ENCODE measurements at regions not wholly inside any gene's neighbourhood (a gene's known extent, or its start where the extent isn't known, plus 50 kb on each side); places are given as distances from the start of the nearest gene placed in this dataset.

- TF ChIP-seq, protein P1, sequence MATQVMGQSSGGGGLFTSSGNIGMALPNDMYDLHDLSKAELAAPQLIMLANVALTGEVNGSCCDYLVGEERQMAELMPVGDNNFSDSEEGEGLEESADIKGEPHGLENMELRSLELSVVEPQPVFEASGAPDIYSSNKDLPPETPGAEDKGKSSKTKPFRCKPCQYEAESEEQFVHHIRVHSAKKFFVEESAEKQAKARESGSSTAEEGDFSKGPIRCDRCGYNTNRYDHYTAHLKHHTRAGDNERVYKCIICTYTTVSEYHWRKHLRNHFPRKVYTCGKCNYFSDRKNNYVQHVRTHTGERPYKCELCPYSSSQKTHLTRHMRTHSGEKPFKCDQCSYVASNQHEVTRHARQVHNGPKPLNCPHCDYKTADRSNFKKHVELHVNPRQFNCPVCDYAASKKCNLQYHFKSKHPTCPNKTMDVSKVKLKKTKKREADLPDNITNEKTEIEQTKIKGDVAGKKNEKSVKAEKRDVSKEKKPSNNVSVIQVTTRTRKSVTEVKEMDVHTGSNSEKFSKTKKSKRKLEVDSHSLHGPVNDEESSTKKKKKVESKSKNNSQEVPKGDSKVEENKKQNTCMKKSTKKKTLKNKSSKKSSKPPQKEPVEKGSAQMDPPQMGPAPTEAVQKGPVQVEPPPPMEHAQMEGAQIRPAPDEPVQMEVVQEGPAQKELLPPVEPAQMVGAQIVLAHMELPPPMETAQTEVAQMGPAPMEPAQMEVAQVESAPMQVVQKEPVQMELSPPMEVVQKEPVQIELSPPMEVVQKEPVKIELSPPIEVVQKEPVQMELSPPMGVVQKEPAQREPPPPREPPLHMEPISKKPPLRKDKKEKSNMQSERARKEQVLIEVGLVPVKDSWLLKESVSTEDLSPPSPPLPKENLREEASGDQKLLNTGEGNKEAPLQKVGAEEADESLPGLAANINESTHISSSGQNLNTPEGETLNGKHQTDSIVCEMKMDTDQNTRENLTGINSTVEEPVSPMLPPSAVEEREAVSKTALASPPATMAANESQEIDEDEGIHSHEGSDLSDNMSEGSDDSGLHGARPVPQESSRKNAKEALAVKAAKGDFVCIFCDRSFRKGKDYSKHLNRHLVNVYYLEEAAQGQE (IDR thresholded peaks at IDR 0.05; ENCODE audit: low read depth): no peak
- peak; percentile 91 for TF ChIP-seq RAD21 (IDR thresholded peaks at IDR 0.05; ENCODE audit: low read depth)
- no peak; the same call in 1 of the 2 replicates for TF ChIP-seq JUND (IDR thresholded peaks at IDR 0.05)
These were observed 159.8 kb upstream of the DAAM1 start (continued) for GRCh38 chr14:59028476-59029202.

- Histone ChIP-seq H3K79me2 (ENCODE audit: insufficient read depth, low read length) (no peaks in the 10 kb centered on the region), H3K4me1 (ENCODE audit: control insufficient read depth in 1 of 2, insufficient read depth in 2 of 2, low read length in 2 of 2) (peaks cover 0 to 9% of the 10 kb centered on the region in 2 experiments; a peak in 2 of 4 replicates), H2AFZ (ENCODE audit: low read depth, low read length, poor library complexity, severe bottlenecking) (no peak overlapping the region), H3K27ac (ENCODE audit: low read depth, low read length) (no peak overlapping the region), H3K9ac (ENCODE audit: low read length) (no peak overlapping the region), H3K4me3 (replicated peaks in 1 of 2; ENCODE audit: low read depth in 1 of 2, low read length in 2 of 2) (no peak overlapping the region), H3K4me2 (ENCODE audit: low read length) (no peak overlapping the region), H3K9me2 (ENCODE audit: insufficient read depth) (no peaks in the 10 kb centered on the region), H3K36me3 (ENCODE audit: control insufficient read depth in 1 of 2, insufficient read depth in 2 of 2, low read length in 2 of 2) (no peaks in the 10 kb centered on the region), H3K9me3 (ENCODE audit: control insufficient read depth in 1 of 2, insufficient read depth in 1 of 2, low read depth in 1 of 2, low read length in 2 of 2) (no peaks in the 10 kb centered on the region), H4K20me1 (ENCODE audit: insufficient read depth) (no peaks in the 10 kb centered on the region), H3K27me3 (ENCODE audit: insufficient read depth, low read length) (no peaks in the 10 kb centered on the region)
- ChIA-PET RAD21 (ENCODE audit: low non-redundant PET in 1 of 2, low total read pairs in 2 of 2, uncharacterized antibody in 2 of 2, unreplicated experiment in 2 of 2) (no interaction called here), POLR2A (no interaction called here), CTCF (interaction anchor here (1.2 to 3.1 kb wide), 2 partner anchors 12 to 532 kb away, joined by 3 to 11 read pairs; no protein-coding TSS in a partner anchor)
- intact Hi-C loops (cut with micrococcal nuclease): no loop called here
- TF ChIP-seq, protein P2, sequence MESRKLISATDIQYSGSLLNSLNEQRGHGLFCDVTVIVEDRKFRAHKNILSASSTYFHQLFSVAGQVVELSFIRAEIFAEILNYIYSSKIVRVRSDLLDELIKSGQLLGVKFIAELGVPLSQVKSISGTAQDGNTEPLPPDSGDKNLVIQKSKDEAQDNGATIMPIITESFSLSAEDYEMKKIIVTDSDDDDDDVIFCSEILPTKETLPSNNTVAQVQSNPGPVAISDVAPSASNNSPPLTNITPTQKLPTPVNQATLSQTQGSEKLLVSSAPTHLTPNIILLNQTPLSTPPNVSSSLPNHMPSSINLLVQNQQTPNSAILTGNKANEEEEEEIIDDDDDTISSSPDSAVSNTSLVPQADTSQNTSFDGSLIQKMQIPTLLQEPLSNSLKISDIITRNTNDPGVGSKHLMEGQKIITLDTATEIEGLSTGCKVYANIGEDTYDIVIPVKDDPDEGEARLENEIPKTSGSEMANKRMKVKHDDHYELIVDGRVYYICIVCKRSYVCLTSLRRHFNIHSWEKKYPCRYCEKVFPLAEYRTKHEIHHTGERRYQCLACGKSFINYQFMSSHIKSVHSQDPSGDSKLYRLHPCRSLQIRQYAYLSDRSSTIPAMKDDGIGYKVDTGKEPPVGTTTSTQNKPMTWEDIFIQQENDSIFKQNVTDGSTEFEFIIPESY (IDR thresholded peaks at IDR 0.05; ENCODE audit: extremely low read depth, insufficient replicate concordance, low read length): no peak
- TF ChIP-seq POLR2A (IDR thresholded peaks at IDR 0.05; ENCODE audit: borderline replicate concordance, extremely low read depth, insufficient read depth, insufficient read length): no peak
- TF ChIP-seq MAX (IDR thresholded peaks at IDR 0.05): no peak
- TF ChIP-seq EGR1 (IDR thresholded peaks at IDR 0.05; ENCODE audit: low read depth): no peak
- TF ChIP-seq, protein P3, sequence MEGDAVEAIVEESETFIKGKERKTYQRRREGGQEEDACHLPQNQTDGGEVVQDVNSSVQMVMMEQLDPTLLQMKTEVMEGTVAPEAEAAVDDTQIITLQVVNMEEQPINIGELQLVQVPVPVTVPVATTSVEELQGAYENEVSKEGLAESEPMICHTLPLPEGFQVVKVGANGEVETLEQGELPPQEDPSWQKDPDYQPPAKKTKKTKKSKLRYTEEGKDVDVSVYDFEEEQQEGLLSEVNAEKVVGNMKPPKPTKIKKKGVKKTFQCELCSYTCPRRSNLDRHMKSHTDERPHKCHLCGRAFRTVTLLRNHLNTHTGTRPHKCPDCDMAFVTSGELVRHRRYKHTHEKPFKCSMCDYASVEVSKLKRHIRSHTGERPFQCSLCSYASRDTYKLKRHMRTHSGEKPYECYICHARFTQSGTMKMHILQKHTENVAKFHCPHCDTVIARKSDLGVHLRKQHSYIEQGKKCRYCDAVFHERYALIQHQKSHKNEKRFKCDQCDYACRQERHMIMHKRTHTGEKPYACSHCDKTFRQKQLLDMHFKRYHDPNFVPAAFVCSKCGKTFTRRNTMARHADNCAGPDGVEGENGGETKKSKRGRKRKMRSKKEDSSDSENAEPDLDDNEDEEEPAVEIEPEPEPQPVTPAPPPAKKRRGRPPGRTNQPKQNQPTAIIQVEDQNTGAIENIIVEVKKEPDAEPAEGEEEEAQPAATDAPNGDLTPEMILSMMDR (IDR thresholded peaks at IDR 0.05 in 2 of 3, conservative IDR thresholded peaks at IDR 0.05 in 1 of 3; ENCODE audit: borderline replicate concordance in 1 of 3, insufficient read depth in 1 of 3, low read depth in 2 of 3, low read length in 2 of 3): no peak
- DNase-seq (ENCODE audit: low read depth, low spot score): no peak
- no TSS peak for BruUV-seq (replicated peaks)
- ATAC-seq: no peak
These were observed 155.6 kb upstream of the DAAM1 start for GRCh38 chr14:59032826-59033225.
